Common myeloid progenitor, CD34-positive (primary cell): ENCODE measurements at regions not wholly inside any gene's neighbourhood (a gene's known extent, or its start where the extent isn't known, plus 50 kb on each side); places are given as distances from the start of the nearest gene placed in this dataset.

ENCODE experiments used
- CTCF ChIA-PET: fragments of 350-600 bp; sonication (Branson Sonifier 250); formaldehyde crosslinking; loops from one replicate; lab custom pipeline; 2021; ENCODE audit warnings: antibody characterized with exemption; lab: Charles Lee
- POLR2A ChIA-PET: fragments of 350-600 bp; sonication (Branson Sonifier 250); formaldehyde crosslinking; loops from one replicate; lab custom pipeline; 2021; ENCODE audit warnings: antibody characterized with exemption; lab: Charles Lee
- DNase-seq, 3 donors: peaks; one replicate each; pipeline versions ENCODE4 v3.0.0 to v3.0.0-alpha.2; 2013
- H3K27ac ChIP-seq, 2 experiments: 1 replicate in 1 of 2; 2 replicates in 1 of 2; pipeline ENCODE4 v1.7.0; 2013; ENCODE audit warnings: inconsistent platforms in 2 of 2, low read length in 2 of 2, mild to moderate bottlenecking in 2 of 2, low read depth in 1 of 2, moderate library complexity in 1 of 2; ENCODE audit not compliant: severe bottlenecking in 2 of 2, insufficient read depth in 1 of 2, poor library complexity in 1 of 2
- H3K27me3 ChIP-seq, 5 experiments: replicated peaks in 2 of 5; 1 replicate in 3 of 5; 2 replicates in 2 of 5; pipeline versions ENCODE4 v1.6.1 to v1.7.0; 2013; ENCODE audit warnings: low read length in 4 of 5, mild to moderate bottlenecking in 2 of 5, moderate library complexity in 2 of 5, inconsistent platforms in 1 of 5; ENCODE audit not compliant: insufficient read depth in 5 of 5, control insufficient read depth in 4 of 5
- H3K36me3 ChIP-seq, 4 experiments: 1 replicate in 2 of 4; 2 replicates in 2 of 4; pipeline versions ENCODE4 v1.6.1 to v1.7.0; 2013; ENCODE audit warnings: low read length in 3 of 4, control low read depth in 1 of 4, mild to moderate bottlenecking in 1 of 4; ENCODE audit not compliant: control insufficient read depth in 4 of 4, insufficient read depth in 4 of 4
- H3K4me1 ChIP-seq, 4 experiments: 1 replicate in 3 of 4; 2 replicates in 1 of 4; pipeline versions ENCODE4 v1.6.1 to v1.7.1; 2013; ENCODE audit warnings: low read length in 3 of 4, mild to moderate bottlenecking in 3 of 4, control low read depth in 1 of 4, inconsistent platforms in 1 of 4, moderate library complexity in 1 of 4; ENCODE audit not compliant: control insufficient read depth in 4 of 4, insufficient read depth in 4 of 4; ENCODE audit errors: control extremely low read depth in 1 of 4
- H3K4me3 ChIP-seq, 7 experiments: 1 replicate in 4 of 7; 2 replicates in 3 of 7; pipeline versions ENCODE4 v1.5.1 to v1.7.0; 2013; ENCODE audit warnings: mild to moderate bottlenecking in 7 of 7, low read length in 6 of 7, moderate library complexity in 6 of 7, inconsistent platforms in 2 of 7, low read depth in 2 of 7, control low read depth in 1 of 7; ENCODE audit not compliant: insufficient read depth in 4 of 7, control insufficient read depth in 1 of 7; ENCODE audit errors: extremely low read depth in 1 of 7
- H3K9me3 ChIP-seq, 5 experiments: 1 replicate in 4 of 5; 2 replicates in 1 of 5; pipeline versions ENCODE4 v1.6.1 to v1.7.1; 2013; ENCODE audit warnings: low read length in 4 of 5, mild to moderate bottlenecking in 2 of 5, inconsistent platforms in 1 of 5, low read depth in 1 of 5, moderate library complexity in 1 of 5; ENCODE audit not compliant: control insufficient read depth in 4 of 5, insufficient read depth in 2 of 5; ENCODE audit errors: control extremely low read depth in 1 of 5
- WGBS: methylation state at CpG from one replicate; pipeline ENCODE4 v1.1.5; 2013; ENCODE audit not compliant: insufficient coverage; 5-methylcytosine and 5-hydroxymethylcytosine counted together

DNA sequence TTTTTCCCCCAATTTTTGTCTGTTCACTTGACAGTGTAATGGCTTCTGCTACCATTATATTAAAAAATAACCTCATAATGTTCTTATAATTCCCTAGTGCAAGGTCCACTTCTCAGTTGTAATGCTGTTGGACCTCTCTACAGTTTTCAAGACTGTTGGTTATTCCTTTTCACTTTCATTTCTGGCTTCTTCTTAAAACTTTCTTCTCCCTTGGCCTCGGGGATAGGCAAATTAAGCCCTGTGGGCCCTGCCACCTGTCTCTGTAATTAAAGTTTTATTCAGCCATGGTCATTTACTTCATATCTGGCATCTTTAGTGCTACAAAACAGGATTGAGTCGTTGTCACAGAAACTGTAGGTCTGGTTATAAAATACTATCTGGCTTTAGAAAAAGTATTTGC, 313.5 kb downstream of the KLF12 start:
- Histone ChIP-seq H3K4me1 (no peaks in the 10 kb centered on the region), H3K36me3 (peaks cover 0 to 2% (median 0%) of the 10 kb centered on the region in 4 experiments), H3K9me3 (peaks cover 0 to 2% (median 0%) of the 10 kb centered on the region in 5 experiments), H3K27ac (no peak overlapping the region), H3K4me3 (no peak overlapping the region), H3K27me3 (no peaks in the 10 kb centered on the region)
- WGBS, result 100% methylated on average over 1 of the region's 2 CpGs
- no peak for DNase-seq
- ChIA-PET POLR2A (no interaction called here), CTCF (no interaction called here)

DNA sequence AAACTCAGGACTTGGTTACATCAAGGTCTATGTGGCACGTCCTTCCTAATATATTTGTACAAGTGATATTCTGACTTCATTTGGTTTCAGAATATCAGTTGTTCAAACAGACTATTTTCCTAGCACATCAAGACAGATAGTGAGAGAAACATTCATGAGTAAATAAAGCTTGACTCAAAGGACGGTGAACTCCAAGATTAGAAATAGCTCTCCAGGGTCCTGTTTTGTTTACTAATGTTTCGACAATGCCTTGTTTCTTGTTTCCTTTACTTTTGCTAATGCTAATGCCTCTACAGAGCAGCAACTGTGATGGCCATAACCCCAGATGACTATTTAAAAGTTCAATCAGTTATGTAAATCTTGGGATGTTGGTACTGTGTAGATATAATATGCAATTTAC, 313.9 kb downstream of the KLF12 start:
- POLR2A ChIA-PET, result no interaction called here
- Histone ChIP-seq H3K27ac (no peak overlapping the region), H3K4me1 (no peaks in the 10 kb centered on the region), H3K9me3 (peaks cover 0 to 2% (median 0%) of the 10 kb centered on the region in 5 experiments), H3K4me3 (no peak overlapping the region), H3K36me3 (peaks cover 0 to 2% (median 0%) of the 10 kb centered on the region in 4 experiments), H3K27me3 (no peaks in the 10 kb centered on the region)
- CTCF ChIA-PET, result no interaction called here
- WGBS, result 93% methylated on average over 2 of the region's 3 CpGs
- DNase-seq, result no peak

DNA sequence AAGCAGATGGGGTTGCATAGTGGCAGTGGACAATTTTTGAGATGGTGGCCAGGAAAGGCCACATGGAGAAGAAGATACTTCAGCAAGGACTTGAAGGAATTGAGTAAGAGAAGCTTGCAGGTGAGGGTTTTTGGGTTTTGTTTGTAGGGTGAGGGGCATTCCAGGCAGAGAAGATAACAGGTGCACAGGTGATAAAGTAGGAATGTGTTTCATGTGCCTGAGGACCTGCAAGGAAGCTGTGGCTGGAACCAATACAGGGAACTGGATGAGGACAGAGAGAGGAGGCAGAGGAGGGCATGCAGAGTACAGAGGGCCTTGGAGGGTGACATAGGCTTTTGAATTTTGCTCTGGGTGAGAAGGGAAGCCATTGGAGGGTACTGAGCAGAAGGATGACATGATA, 314.5 kb downstream of the KLF12 start:
- peaks cover 0 to 1% (median 0%) of the 10 kb centered on the region in 5 experiments for H3K9me3 ChIP-seq
- peaks cover 0 to 2% (median 0%) of the 10 kb centered on the region in 4 experiments for H3K36me3 ChIP-seq
- CTCF ChIA-PET, result no interaction called here
- no peak overlapping the region for H3K27ac ChIP-seq
- H3K4me3 ChIP-seq, result no peak overlapping the region
- no peaks in the 10 kb centered on the region for H3K27me3 ChIP-seq
- no peaks in the 10 kb centered on the region for H3K4me1 ChIP-seq
- DNase-seq, result no peak
- POLR2A ChIA-PET, result no interaction called here

DNA sequence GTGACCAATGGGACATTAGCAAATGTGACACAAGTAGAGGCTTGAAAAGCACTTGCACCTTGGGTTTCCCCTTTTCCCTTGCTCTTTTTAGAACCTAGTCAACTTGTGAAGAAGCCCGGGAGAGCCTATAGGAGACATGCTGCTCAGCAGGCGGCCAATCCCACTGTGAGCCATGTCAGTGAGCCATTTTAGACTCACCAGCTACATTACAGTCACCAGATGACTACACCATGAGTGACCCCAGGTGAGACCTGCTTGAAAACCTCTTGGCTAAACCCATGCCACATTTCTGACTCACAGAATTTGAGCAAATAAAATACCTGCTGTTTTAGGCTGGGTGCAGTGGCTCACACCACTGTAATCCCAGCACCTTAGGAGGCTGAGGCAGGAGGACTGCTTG, 317.5 kb downstream of the KLF12 start:
- WGBS, result 95% methylated on average over 2 of the region's 2 CpGs
- H3K4me3 ChIP-seq, result no peak overlapping the region
- H3K27ac ChIP-seq, result no peak overlapping the region
- peaks cover 0 to 6% (median 3%) of the 10 kb centered on the region in 4 experiments for H3K36me3 ChIP-seq
- H3K9me3 ChIP-seq, result peaks cover 0 to 1% (median 0%) of the 10 kb centered on the region in 5 experiments
- no peaks in the 10 kb centered on the region for H3K4me1 ChIP-seq
- DNase-seq, result no peak
- CTCF ChIA-PET, result no interaction called here
- POLR2A ChIA-PET, result no interaction called here
- H3K27me3 ChIP-seq, result no peaks in the 10 kb centered on the region

DNA sequence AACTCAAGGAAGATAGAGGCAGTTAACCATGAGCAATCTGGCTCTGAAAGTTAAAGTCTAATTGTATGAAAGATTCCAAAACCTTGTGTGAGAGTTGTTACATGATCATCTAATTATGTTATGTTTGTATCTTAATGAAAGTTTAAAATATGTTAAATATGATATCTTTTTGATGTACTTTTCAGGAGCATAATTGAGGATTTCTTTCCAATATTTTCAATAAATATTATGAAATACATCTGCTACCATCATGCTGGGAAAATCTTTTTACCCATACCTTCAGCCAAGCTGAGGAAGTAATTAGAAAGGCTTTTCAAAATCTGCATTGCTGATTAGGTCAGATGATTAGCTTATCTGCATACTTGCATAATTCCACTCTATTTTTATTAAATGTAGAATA, 318.4 kb downstream of the KLF12 start:
- CTCF ChIA-PET, result no interaction called here
- H3K4me3 ChIP-seq, result no peak overlapping the region
- peaks cover 0 to 1% (median 0%) of the 10 kb centered on the region in 5 experiments for H3K9me3 ChIP-seq
- no peak overlapping the region for H3K27ac ChIP-seq
- no peak for DNase-seq
- H3K27me3 ChIP-seq, result no peaks in the 10 kb centered on the region
- POLR2A ChIA-PET, result no interaction called here
- peaks cover 0 to 6% (median 3%) of the 10 kb centered on the region in 4 experiments for H3K36me3 ChIP-seq
- no peaks in the 10 kb centered on the region for H3K4me1 ChIP-seq

DNA sequence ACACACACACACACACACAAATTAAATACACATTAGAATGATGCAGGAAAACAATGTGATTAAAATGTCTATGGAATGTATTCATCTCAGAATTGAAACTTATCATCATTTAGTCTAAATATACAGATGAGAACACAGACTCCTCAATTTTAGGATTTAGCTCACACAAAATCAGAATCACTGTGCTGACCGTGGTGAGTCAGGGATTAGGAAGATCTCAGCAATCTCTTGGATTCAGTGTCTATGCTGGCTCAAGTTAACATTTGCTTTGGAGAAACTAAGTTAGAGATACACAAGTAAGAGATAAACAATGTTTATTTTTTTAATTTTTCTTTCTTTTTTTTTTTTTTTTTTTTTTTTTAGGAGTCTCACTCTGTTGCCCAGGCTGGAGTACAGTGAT, 323.6 kb downstream of the KLF12 start:
- ChIA-PET CTCF (interaction anchor here (1.7 kb wide), 1 partner anchor 25 kb away, joined by 4 read pairs; no protein-coding TSS in a partner anchor), POLR2A (interaction anchor here (0.6 kb wide), 1 partner anchor 391 kb away, joined by 4 read pairs; no protein-coding TSS in a partner anchor)
- Histone ChIP-seq H3K4me3 (no peak overlapping the region), H3K9me3 (peaks cover 0 to 1% (median 0%) of the 10 kb centered on the region in 5 experiments), H3K4me1 (no peaks in the 10 kb centered on the region), H3K27ac (no peak overlapping the region), H3K27me3 (no peaks in the 10 kb centered on the region), H3K36me3 (peaks cover 0 to 6% (median 3%) of the 10 kb centered on the region in 4 experiments)
- no peak for DNase-seq
- 88% methylated on average over 1 of the region's 1 CpG for WGBS

DNA sequence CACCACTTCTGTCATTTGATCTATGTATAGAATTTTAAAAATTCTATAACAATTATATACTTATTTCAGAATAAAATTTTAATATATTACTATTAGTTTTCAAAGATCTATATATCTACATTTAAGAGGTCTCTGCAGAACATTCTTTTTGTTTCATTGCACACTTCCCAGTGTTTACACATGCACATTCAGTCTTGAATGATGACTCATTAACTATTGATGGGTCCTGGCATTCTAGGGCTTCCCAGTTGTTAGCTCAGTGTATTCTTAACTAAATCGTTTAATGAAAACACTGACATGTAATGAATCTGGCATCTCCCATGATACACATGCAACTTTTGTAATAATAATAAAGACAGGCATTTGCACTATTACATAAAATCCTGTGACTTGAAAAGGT, 324.6 kb downstream of the KLF12 start:
- Histone ChIP-seq H3K36me3 (peaks cover 0 to 6% (median 3%) of the 10 kb centered on the region in 4 experiments), H3K27ac (no peak overlapping the region), H3K27me3 (no peaks in the 10 kb centered on the region), H3K4me1 (no peaks in the 10 kb centered on the region), H3K9me3 (no peaks in the 10 kb centered on the region), H3K4me3 (no peak overlapping the region)
- CTCF ChIA-PET, result no interaction called here
- POLR2A ChIA-PET, result no interaction called here
- DNase-seq, result no peak
- no CpG with 5 or more reads among the region's 1 CpG for WGBS
